ENCODE measurements at regions not wholly inside any gene's neighbourhood (a gene's known extent, or its start where the extent isn't known, plus 50 kb on each side); places are given as distances from the start of the nearest gene placed in this dataset.

- Histone ChIP-seq H3K36me3 (ENCODE audit: control insufficient read depth in 2 of 2, extremely low read depth in 1 of 2, insufficient read depth in 2 of 2, low read length in 2 of 2) (no peaks in the 10 kb centered on the region), H4K20me1 (ENCODE audit: control insufficient read depth, extremely low read depth, insufficient read depth, low read length) (no peaks in the 10 kb centered on the region), H3K9me1 (ENCODE audit: control insufficient read depth, extremely low read depth, insufficient read depth, low read length) (no peaks in the 10 kb centered on the region), H3K4me1 (ENCODE audit: control insufficient read depth, extremely low read depth, insufficient read depth, low read length) (no peaks in the 10 kb centered on the region), H3K4me3 (ENCODE audit: control insufficient read depth in 2 of 3, extremely low read depth in 1 of 3, insufficient read depth in 2 of 3, low read depth in 1 of 3, low read length in 3 of 3) (no peak overlapping the region), H2AFZ (ENCODE audit: control insufficient read depth, low read length) (no peak overlapping the region), H3K27me3 (ENCODE audit: control insufficient read depth, extremely low read depth, insufficient read depth, low read length) (no peaks in the 10 kb centered on the region), H3K79me2 (ENCODE audit: control insufficient read depth, insufficient read depth, low read length) (no peaks in the 10 kb centered on the region), H3K9me3 (ENCODE audit: control insufficient read depth, low read depth, low read length) (no peaks in the 10 kb centered on the region), H3K27ac (ENCODE audit: control insufficient read depth, insufficient read depth, low read length) (no peak overlapping the region), H3K4me2 (ENCODE audit: control insufficient read depth, extremely low read depth, insufficient read depth, low read depth, low read length) (no peak overlapping the region), H3K9ac (ENCODE audit: control insufficient read depth, extremely low read depth, insufficient read depth, low read length) (no peak overlapping the region)
- no peak for DNase-seq (ENCODE audit: low read depth, low spot score)
- dilution Hi-C loops (cut with MboI; ENCODE audit: extremely low pct_ligation_motif_present, low sequenced_read_pairs), result no loop called here
- TF ChIP-seq EZH2 (IDR thresholded peaks at IDR 0.05; ENCODE audit: low read length) (no peak), CTCF (optimal IDR thresholded peaks at IDR 0.05 in 1 of 3, IDR thresholded peaks at IDR 0.05 in 1 of 3, conservative IDR thresholded peaks at IDR 0.05 in 1 of 3; ENCODE audit: extremely low read depth in 1 of 3, insufficient read depth in 2 of 3, low read length in 3 of 3) (no peak)
- FAIRE-seq, result no peak
Measured at GRCh38 chr6:92008757-92009502, 1410.4 kb downstream of the EPHA7 start.

GRCh38 chr6:92000112-92000511 lies 1413.2 kb upstream of the MAP3K7 start:
- H3K27me3 ChIP-seq (ENCODE audit: control insufficient read depth, extremely low read depth, insufficient read depth, low read length), result no peaks in the 10 kb centered on the region
- no peak overlapping the region for H3K9ac ChIP-seq (ENCODE audit: control insufficient read depth, extremely low read depth, insufficient read depth, low read length)
- DNase-seq (ENCODE audit: low read depth, low spot score) (no peak), FAIRE-seq (no peak)
- no peaks in the 10 kb centered on the region for H3K9me3 ChIP-seq (ENCODE audit: control insufficient read depth, low read depth, low read length)
- H3K4me3 ChIP-seq (ENCODE audit: control insufficient read depth in 2 of 3, extremely low read depth in 1 of 3, insufficient read depth in 2 of 3, low read depth in 1 of 3, low read length in 3 of 3), result no peak overlapping the region
- TF ChIP-seq CTCF (optimal IDR thresholded peaks at IDR 0.05 in 1 of 3, IDR thresholded peaks at IDR 0.05 in 1 of 3, conservative IDR thresholded peaks at IDR 0.05 in 1 of 3; ENCODE audit: extremely low read depth in 1 of 3, insufficient read depth in 2 of 3, low read length in 3 of 3) (no peak), EZH2 (IDR thresholded peaks at IDR 0.05; ENCODE audit: low read length) (no peak)
- dilution Hi-C loops (cut with MboI; ENCODE audit: extremely low pct_ligation_motif_present, low sequenced_read_pairs), result no loop called here
- H3K36me3 ChIP-seq (ENCODE audit: control insufficient read depth in 2 of 2, extremely low read depth in 1 of 2, insufficient read depth in 2 of 2, low read length in 2 of 2), result no peaks in the 10 kb centered on the region
- no peaks in the 10 kb centered on the region for H3K9me1 ChIP-seq (ENCODE audit: control insufficient read depth, extremely low read depth, insufficient read depth, low read length)
- no peaks in the 10 kb centered on the region for H3K4me1 ChIP-seq (ENCODE audit: control insufficient read depth, extremely low read depth, insufficient read depth, low read length)
- H3K27ac ChIP-seq (ENCODE audit: control insufficient read depth, insufficient read depth, low read length), result no peak overlapping the region
- no peak overlapping the region for H3K4me2 ChIP-seq (ENCODE audit: control insufficient read depth, extremely low read depth, insufficient read depth, low read depth, low read length)
- H2AFZ ChIP-seq (ENCODE audit: control insufficient read depth, low read length), result no peak overlapping the region
- H4K20me1 ChIP-seq (ENCODE audit: control insufficient read depth, extremely low read depth, insufficient read depth, low read length), result no peaks in the 10 kb centered on the region
- H3K79me2 ChIP-seq (ENCODE audit: control insufficient read depth, insufficient read depth, low read length), result no peaks in the 10 kb centered on the region

All from keratinocyte (primary cell).